Fibroblast of skin of left quadriceps (primary cell): ENCODE measurements at regions not wholly inside any gene's neighbourhood (a gene's known extent, or its start where the extent isn't known, plus 50 kb on each side); places are given as distances from the start of the nearest gene placed in this dataset.

Source experiments
- DNase-seq, 2 experiments: peaks; one replicate each; pipeline ENCODE4 v3.0.0-alpha.2; 2013; ENCODE audit warnings: low read depth in 2 of 2

DNA sequence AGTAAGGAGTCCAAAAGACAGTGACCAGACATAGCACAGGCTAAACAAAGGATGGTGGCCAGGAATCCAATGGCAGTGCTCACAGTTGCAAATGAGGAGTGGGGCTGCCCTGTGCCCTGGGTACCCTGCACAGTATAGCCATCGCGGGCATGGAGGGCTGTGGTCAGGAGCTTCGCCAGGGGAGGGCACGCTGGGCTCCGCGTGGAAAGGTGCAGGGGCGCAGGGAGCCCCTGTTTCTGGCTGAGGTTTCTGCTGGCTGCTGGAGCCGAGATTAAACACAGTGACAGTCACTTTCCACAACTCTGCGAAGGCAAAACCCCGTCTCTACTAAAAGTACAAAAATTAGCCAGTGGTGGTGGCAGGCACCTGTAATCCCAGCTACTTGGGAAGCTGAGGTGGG is 194.7 kb downstream of the GALR1 start:
- no peak for DNase-seq

DNA sequence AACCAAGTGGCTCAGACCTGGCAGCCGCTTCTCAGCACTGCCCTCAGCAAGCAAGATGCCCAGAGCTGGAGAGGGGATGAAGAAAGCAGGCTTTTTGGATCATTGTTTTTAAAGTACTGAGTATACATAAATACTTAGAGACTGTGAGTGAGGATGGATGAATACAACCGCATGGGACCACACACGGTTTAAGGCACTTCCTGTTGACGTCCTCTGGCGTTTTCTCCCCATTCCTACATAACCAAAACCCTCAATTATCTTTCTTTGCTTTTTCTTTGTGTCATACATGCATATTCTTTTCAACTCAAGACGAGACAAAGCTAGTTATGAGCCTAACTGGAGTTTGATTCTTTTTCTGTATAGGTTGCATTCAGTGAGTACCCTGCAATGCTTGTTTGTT is 198.4 kb downstream of the GALR1 start:
- no peak for DNase-seq

DNA sequence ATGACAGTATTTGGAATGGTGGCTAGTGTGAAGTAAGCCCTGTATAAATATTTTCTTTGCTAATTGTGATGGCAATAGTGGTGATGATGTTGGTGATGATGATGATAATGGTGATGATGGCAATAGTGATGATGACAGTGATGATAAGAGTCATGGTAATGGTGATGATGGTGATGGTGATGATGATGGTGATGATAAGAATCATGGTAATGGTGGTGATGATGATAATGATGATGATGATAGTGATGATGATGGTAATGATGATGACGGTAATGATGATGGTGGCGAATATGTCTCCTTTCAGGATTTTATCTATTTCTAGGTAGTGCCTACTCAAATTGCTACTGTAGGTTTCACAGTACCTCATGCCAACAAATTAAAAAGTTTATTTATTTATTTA is 205.4 kb downstream of the GALR1 start:
- no peak for DNase-seq

- no peak for DNase-seq
Observed at GRCh38 chr18:77457681-77458080, 208.0 kb downstream of the GALR1 start.

DNA sequence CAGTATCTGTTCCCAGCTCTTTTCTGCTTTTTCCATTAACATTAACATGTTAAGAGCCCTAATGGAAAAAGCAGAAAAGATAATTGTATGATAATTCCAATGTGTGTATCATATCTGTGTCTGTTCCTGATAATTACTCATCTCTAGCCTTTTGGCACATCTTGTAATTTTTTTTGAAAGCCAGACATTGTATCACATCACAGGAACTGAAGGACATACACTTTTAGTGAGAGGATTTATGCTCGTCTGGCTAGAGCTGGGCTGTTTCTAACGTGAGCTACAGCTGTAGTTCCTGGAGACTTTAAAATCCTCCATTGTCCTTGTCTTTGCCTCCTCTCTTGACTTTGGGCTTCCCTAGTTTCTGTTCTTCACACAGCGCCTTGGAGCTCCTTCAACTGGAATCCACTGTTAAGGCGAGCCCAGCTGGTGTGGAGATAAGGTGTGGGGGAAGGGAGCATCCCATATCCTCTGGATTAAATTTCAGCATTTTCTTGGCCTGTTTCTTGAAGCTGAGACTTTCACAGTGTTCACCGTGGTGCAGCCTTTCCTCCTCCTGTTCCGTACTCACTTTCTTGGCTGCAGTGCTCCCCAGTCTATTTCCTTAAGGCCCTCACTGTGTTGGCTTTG is 211.5 kb downstream of the GALR1 start:
- DNase-seq = no peak

GRCh38 chr18:77464917-77465316 is 215.3 kb downstream of the GALR1 start:
- DNase-seq = no peak

- no peak for DNase-seq
Observed at GRCh38 chr18:77466890-77467289, 217.2 kb downstream of the GALR1 start.

DNA sequence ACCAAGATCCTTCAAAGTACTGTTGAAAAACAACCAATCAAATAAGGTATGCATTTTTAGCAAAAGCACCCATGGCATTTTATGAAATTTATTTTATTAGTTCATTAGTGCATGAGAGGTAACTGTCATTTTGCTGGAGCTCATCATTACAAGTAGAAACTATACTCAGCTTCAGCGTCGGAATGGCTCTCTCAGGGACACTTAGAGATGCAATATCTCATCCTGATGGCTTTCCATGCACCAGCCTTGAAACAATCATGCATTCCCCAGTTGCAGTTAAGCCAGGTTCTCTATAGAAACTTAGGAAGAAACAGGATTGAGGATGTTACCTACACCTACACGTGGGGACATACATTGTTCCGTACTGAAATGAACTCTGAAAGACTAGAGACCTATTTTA is 219.5 kb downstream of the GALR1 start:
- no peak for DNase-seq

- no peak for DNase-seq
Observed at GRCh38 chr18:77470569-77471413, 221.1 kb downstream of the GALR1 start.

- DNase-seq = no peak
Observed at GRCh38 chr18:77472509-77472908, 222.9 kb downstream of the GALR1 start.

GRCh38 chr18:77478646-77479442 is 229.2 kb downstream of the GALR1 start:
- DNase-seq = no peak

GRCh38 chr18:77481541-77481940 is 231.9 kb downstream of the GALR1 start:
- no peak for DNase-seq

DNA sequence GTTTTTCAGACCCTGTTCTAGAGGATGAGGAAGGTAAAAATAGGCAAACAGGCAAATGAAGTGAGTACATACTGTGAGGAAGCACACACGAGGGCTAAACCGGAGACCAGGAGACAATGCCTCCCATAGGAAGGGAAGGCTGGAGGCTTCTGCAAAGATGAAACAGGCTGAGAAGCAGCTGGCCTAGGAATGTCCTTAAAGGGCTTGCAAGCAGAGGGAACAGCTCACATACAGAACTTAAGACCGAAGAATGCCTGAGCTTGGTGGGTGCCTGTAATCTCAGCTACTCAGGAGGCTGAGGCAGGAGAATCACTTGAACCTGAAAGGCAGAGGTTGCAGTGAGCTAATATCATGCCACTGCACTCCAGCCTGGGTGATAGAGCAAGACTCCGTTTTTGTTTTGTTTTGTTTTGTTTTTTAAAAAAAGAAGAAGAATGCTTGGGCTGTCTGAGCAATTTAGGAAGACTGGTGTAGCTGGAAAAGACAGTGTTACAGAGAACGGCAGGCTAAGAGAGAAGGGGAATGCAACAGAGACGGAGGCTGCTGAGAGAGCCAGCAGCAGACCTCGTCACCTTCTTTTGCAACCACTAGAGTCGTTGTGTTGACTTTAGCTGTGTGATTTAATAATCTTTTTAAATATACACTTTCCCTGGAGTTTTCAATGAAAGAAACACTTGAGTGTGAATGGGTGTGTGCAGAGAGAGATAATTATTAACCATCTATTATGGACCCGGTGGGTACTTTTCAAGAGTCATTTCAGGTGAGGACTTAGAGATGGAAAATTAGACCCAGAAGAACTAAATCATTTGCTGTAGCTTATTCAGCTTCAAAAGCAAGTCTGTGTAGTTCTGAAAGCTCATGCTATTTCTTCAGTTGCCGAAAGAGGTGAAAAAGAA is 232.8 kb downstream of the GALR1 start:
- DNase-seq = no peak

GRCh38 chr18:77486985-77487384 is 237.3 kb downstream of the GALR1 start:
- no peak for DNase-seq

DNA sequence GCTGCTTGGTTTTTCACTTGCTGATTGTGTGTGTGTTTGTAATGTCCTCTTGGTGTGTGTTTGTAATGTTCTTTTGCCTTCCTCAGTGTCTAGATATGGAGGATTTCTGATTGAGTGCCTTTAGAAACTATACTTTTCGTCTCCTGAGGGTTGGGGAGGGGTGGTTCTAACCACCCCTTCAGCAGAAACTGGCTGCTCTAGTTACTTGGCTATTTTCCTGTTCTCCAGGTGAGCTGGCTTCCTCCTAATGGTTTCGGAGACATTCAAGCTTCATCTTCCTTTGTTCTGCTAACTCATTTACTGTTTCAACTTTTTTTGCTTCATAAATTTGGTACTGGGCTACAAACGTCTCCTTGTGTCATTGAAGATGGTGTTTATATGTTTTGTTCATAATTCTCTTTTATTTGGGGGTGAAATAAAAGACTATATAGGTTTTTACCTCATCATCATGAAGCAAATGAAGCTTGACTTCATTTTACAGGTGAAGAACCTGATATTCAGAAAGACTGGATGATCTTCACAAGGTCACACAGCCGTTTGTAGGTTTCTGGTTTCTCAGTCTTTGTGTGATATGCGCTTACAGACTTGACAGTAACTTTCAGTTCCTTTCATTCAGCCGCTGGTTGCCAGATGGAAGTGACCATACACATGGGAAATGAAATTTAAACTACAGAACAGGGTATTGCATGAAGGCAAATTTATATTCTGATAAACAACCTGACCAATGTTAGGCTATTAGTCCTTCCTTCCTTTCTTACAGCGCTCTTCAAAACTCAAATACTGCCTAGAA is 238.5 kb downstream of the GALR1 start:
- DNase-seq = no peak

DNA sequence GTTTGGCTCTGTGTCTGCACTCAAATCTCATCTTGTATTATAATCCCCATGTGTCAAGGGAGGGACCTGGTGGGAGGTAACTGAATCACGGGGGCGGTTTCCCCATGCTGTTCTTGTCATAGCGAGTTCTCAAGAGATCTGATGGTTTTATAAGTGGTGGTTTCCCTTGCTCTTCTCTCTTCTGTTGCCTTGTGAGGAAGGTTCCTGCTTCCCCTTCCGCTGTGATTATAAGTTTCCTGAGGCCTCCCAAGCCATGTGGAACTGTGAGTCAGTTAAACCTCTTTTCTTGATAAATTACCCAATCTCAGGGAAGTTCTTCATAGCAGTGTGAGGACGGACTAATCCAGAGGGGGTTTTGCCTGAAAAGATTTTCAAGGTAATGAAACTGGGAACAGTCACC is 245.4 kb downstream of the GALR1 start:
- DNase-seq = no peak

GRCh38 chr18:77495982-77496690 is 246.5 kb downstream of the GALR1 start:
- no peak for DNase-seq

DNA sequence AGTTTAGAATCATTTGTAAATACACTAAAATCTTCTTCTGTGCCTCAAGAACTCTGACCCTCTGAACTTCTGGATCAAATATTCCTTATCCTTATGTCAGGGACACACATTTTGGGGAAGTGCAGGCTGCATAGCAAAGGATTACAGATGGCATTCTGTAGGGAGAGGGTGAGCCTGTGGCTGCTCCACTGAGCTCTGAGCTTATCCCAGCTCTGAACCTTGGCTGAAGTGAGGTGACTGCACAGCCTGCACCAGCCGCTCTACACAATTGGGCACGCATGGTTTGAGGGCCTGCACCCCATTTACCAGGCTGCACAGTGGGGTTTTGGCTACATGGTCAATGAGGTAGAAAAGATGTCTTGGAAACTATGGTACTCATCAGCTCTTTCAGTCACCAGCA is 251.6 kb downstream of the GALR1 start:
- DNase-seq = no peak

- DNase-seq = no peak
Observed at GRCh38 chr18:77505499-77505898, 255.9 kb downstream of the GALR1 start.

DNA sequence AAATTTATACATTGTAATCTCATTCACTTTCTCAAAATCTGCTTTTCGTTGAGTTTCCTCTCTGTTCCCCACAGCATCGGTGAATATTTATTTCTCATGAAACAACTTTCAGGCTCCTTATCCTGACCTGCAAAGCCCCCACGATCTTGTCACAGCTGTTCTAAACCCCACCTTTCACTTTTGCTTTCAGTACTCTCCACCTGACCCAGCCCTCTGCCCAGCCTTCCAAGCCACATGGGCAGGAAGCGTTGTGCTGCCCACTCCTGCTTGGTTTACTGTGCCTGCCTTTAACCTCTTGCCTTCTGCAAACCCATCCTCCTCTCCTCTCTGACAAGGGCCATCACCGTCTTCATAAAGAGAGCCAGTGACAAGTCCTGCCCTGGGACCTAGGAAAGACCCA is 262.5 kb downstream of the GALR1 start:
- DNase-seq = no peak
